SHP77 (cell line): ENCODE measurements at regions not wholly inside any gene's neighbourhood (a gene's known extent, or its start where the extent isn't known, plus 50 kb on each side); places are given as distances from the start of the nearest gene placed in this dataset.
"Not testable (repeated sequence)": the region's sequence is repeated elsewhere in the genome, so short reads cannot be mapped to it uniquely, and the experiment has no call there.

Source experiments
- DNase-seq, 2 experiments: peaks; one replicate each; lab custom pipeline; 2025; lab: John Stamatoyannopoulos, UW

DNA sequence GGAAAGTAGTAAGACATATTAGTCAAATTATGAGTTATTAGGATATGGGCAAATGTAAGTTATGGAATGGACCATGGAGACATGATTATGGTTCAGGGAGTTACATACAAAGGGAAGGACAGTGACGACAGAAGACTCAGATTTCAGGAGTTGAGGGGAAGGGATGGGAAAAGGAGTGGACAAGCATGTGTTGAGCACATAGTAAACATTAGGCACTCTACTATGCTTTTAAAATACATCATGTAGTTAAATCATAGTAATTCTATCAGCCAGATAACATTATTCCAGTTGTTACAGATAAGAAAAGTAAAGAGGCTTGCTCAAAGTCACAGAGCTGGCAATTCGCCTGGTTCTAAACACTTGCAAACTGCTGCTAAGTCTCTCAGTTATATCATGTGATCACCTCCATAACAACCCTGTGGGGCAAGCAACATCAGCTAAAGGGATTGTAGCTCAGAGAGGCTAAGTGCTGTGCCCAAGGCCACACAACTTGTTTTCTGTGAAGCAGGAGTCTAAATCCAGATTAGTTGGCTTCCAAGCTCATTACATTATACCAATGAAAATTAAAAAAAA is 115.2 kb upstream of the MDFIC start:
- no peak for DNase-seq

GRCh38 chr7:114812570-114812969 is 109.3 kb upstream of the MDFIC start:
- DNase-seq, result no peak

GRCh38 chr7:114813624-114814023 is 108.3 kb upstream of the MDFIC start:
- no peak for DNase-seq

- not testable (repeated sequence) for DNase-seq
These were observed 104.9 kb upstream of the MDFIC start for GRCh38 chr7:114817036-114817435.

DNA sequence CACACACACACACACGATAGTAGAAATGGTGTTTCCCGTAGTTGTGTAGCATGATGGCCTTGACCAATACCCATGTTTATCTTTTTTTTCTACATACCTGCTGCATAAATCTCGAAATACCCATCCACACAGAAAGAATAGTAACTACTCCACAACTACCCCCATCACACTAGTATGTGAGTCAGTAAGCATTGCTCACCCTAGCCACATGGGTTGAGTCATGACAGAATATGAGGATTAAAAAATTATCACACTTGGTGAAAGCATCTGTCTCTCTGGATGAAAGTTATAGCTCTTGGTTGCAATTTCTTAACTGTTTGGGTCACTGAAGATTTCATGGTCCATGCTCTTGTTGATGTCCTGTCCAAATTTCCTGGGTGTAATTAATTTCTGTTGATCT is 103.4 kb upstream of the MDFIC start:
- DNase-seq, result no peak

DNA sequence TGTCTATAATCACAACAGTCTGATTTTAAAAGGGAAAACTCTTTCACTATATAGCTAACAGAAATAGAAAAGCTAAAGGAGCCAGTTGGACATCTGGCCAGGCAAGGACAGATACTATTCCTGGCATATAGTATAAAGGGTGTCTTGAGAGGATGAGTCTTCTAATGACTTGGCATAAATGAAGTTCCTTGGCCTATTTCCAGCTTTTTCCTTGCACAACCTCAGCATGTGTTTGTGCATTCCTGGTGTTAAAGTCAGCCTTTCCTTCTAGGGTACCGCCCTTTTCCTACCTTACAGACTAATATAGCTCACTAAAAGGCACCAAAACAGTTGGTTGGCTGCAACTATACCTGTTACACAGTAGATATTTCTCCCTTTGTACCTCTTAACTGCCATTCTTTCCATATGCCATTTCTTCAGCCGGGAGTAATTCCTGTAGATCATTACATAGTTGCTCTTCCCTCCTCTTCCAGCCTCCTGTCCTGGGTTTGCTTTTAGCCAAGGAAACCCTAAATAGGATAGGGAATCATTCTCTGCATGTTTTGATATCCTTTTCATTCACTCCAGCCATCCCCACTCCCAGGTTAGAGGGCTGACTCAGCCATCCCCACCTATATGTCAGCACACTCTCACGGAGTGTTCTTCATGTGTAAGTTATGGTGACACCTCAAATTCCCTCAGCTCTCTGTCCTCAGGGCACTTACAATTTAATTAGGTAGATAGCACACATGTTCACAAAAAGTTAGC is 102.1 kb upstream of the MDFIC start:
- no peak for DNase-seq

DNA sequence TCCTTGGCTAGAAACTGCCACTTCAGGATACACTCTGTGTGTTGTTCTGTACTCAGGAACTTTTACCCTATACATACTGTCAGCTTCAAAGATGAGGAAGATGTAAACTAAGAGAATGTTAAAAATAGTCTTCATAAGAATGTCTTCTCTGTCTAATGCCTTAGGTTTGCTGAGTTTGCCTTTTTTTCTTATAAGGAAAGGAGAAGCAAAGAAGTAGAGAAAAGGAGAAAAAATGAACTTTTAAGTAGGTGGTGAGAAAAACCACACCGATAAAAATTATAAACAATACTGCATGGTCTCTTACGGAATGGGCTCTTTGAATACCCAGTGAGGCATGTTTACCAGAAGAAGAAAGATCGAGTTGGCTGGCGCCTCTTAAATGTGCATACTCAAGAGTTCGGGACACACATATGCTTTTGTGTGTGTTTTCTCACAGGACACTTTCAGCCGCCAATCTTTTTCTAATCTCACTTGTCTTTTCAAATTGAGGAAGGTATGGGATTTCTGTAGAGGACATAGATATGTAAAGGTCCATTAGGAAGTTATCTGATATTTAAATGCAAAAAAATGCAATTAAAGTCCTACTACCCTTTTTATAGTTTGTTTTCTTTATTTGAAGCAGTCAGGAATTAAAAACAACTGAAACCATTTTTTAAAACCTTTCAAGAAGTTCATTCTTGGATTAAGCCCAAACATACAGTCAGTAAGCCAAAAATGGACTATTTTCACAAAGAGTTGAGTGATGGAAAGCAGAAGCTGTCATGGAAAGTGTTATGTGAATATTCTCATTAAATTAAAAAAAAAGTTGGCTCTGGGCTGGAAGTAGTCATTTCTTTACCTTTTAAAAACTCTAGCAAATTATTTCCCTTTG is 100.6 kb upstream of the MDFIC start:
- no peak for DNase-seq

DNA sequence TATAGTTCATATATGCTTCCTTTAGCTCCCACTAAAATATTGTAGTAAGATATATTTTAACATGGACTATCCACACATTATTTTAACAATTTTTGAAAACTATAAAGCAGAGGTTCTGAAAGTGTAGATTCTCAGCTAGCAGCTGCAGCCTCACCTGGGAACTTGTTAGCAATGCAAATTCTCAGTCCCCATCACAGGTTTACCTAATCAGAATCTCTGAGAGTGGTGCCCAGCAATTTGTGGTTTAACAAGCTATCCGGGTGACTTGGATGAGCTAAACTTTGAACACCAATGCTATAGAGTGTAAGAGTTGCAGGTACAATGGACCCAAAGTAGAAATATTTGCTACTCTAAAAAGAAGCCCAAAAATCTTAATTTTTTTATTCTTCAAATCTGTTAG is 99.8 kb upstream of the MDFIC start:
- DNase-seq, result no peak

- no peak for DNase-seq
These were observed 99.0 kb upstream of the MDFIC start for GRCh38 chr7:114822844-114823243.

DNA sequence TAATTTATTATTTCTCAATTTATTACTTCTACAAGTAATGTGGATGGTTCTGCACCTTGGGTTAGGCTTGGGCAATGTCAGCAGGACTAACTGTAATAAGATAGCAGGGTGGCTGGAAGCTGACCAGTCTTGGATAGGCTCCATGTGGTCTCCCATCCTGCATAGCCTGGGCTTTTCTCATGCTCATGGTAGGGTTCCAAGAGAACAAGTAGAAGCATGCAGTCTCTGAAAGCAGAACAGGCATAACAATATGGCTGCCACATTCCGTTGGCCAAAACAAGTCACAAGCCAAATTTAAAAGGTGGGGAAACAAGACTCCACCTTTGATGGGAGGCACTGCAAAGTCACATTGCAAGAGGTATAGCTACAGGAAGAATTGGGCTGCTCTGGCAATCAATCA is 98.6 kb upstream of the MDFIC start:
- DNase-seq, result no peak

- DNase-seq, result no peak
These were observed 96.4 kb upstream of the MDFIC start for GRCh38 chr7:114825423-114825951.

DNA sequence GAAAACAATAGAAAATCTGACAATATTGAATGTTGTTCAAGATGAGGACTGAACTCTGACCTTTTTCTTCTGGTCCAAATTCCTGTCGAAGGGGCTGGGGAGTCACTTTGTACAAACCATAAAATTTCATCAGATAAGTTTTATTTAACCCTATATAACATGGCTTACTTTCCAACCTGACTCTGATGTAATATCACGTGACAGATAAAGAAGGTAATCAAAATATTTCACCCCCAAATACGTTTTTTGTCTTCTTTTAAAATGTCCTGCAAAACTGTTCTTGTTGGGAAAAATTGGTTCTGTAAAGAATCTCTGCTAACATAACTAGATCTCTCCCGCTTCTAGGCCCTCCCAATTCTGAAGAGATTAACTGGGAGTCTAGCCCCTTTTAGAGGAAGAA is 90.9 kb upstream of the MDFIC start:
- DNase-seq, result no peak

GRCh38 chr7:114832906-114833595 is 88.8 kb upstream of the MDFIC start:
- no peak for DNase-seq

- DNase-seq, result no peak
These were observed 86.6 kb upstream of the MDFIC start for GRCh38 chr7:114835303-114835702.

DNA sequence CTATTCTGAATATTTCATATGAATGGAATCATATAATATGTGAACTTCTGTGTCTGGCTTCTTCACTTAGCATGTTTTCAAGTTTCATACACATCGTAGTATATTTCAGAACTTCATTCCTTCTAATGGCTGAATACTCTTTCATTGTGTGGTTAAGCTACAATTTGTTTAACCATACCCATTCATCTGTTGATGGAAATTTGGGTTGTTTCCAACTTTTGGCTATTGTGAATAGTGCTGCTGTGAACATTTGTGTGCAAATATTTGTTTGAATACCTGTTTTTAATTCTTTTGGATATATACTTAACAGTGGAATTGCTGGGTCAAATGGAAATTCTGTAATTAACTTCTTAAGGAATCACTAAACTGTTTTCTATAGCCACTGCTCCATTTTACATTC is 86.0 kb upstream of the MDFIC start:
- DNase-seq, result no peak

GRCh38 chr7:114842551-114843065 is 79.3 kb upstream of the MDFIC start:
- no peak for DNase-seq

- no peak for DNase-seq
These were observed 78.8 kb upstream of the MDFIC start for GRCh38 chr7:114843102-114843501.

- no peak for DNase-seq
These were observed 70.4 kb upstream of the MDFIC start for GRCh38 chr7:114851406-114852061.

DNA sequence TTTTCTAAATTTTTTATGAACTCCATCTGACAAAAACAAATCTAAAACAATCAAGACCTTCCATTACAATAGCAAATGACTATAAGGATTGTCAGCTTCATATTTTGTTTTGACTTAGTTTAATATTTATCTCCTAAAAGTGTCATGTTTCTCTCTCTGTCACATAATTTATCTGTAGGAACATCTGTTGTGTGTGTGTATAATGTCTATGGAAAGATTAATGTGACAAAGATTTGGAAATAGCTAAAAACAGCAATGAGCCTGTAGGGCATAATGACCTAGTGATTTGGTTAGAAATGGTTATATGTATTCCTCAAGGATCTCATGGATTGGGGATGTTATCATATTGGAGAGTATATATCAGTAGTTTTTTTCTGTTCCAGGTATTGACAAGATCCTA is 69.6 kb upstream of the MDFIC start:
- DNase-seq, result no peak

DNA sequence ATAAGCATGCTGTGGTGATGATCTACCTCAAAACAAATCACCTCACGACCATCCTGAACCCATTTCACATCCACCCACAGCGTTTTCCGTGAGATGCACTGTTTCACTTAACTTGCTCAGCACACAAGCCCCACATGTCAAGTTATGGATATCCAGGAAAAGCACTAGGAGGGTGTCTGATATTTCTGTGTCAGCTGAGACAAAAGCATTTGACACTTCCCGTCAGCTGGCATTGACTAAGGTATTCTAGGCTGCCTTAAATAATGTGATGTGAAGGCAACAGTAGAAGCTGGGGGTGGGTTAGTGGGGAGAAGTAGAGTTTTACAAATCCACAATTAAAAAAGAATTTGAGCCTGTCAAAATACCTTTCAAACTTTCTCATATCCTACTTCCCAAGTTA is 68.7 kb upstream of the MDFIC start:
- DNase-seq, result no peak

DNA sequence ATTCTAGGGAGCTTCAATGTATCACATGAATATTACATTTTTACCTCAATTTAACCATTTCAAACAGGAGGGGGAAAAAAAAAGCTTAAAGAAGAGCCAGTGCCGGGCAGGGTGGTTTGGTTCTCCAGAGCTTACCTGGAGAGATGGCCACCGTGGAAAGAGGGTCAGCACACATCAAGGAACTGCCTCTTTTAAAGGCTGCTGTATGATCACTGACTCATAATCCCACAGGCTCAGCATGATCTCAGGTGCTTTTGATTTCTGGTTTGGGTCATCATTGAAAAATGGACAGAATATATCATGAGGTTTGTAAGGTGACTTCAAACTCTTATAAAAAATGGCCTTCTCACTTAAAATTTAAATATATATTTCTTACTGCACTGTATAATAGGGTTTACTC is 67.5 kb upstream of the MDFIC start:
- no peak for DNase-seq
